Suprapubic skin (tissue), 4 donors: ENCODE measurements at regions not wholly inside any gene's neighbourhood (a gene's known extent, or its start where the extent isn't known, plus 50 kb on each side); places are given as distances from the start of the nearest gene placed in this dataset.

Experiments
- POLR2A ChIP-seq, 2 donors: fragments of 450-650 bp; IDR thresholded peaks; one replicate each; pipeline ENCODE4 v1.6.1; 2017; ENCODE audit warnings: antibody characterized with exemption in 2 of 2, mild to moderate bottlenecking in 2 of 2, moderate library complexity in 2 of 2
- POLR2AphosphoS5 ChIP-seq, 3 donors: sonication (generic); formaldehyde crosslinking; IDR thresholded peaks; one replicate each; pipeline ENCODE4 v1.6.1; 2017; ENCODE audit warnings: antibody characterized with exemption in 3 of 3
- TF ChIP-seq, protein P1 (sequence below), 2 donors: fragments of 200-600 bp in 1 of 2; fragments of 450-650 bp in 1 of 2; sonication (generic) in 1 of 2; IDR thresholded peaks; one replicate each; pipeline ENCODE4 v1.5.1; 2016 to 2019; ENCODE audit warnings: antibody characterized with exemption in 2 of 2, mild to moderate bottlenecking in 1 of 2, moderate library complexity in 1 of 2

DNA sequence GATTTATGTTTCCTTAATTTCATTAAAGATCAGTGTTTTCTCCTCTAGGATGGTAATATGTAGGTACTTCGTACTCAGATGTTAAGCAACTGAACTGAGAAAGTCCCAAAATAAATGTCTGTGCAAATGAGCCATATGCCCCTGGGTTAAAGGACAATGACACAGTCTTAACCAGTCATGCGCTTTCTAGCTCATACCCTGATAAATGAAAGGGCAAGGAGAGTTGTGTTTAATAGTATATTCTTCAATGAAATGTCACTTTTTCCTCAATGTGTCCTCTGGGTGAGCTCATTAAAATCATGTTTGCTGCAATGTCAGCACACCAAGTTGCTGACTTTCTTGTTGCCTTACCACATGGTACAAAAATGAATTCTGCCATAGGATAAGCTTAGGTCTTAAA, 856.3 kb downstream of the TMEM182 start:
- TF ChIP-seq, protein P1, sequence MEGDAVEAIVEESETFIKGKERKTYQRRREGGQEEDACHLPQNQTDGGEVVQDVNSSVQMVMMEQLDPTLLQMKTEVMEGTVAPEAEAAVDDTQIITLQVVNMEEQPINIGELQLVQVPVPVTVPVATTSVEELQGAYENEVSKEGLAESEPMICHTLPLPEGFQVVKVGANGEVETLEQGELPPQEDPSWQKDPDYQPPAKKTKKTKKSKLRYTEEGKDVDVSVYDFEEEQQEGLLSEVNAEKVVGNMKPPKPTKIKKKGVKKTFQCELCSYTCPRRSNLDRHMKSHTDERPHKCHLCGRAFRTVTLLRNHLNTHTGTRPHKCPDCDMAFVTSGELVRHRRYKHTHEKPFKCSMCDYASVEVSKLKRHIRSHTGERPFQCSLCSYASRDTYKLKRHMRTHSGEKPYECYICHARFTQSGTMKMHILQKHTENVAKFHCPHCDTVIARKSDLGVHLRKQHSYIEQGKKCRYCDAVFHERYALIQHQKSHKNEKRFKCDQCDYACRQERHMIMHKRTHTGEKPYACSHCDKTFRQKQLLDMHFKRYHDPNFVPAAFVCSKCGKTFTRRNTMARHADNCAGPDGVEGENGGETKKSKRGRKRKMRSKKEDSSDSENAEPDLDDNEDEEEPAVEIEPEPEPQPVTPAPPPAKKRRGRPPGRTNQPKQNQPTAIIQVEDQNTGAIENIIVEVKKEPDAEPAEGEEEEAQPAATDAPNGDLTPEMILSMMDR (IDR thresholded peaks at IDR 0.05), result no peak
- TF ChIP-seq POLR2A (IDR thresholded peaks at IDR 0.05), result no peak
- no peak for TF ChIP-seq POLR2AphosphoS5 (IDR thresholded peaks at IDR 0.05)
